ENCODE measurements at regions not wholly inside any gene's neighbourhood (a gene's known extent, or its start where the extent isn't known, plus 50 kb on each side); places are given as distances from the start of the nearest gene placed in this dataset.
A peak's percentile ranks its signal among the peaks of the same experiment; 100 is the strongest.

GRCh38 chr1:87705233-87705632 is 376.6 kb downstream of the LMO4 start:
- DNase-seq (ENCODE audit: low read depth) = no peak
- TF ChIP-seq CTCF (IDR thresholded peaks at IDR 0.05; ENCODE audit: insufficient read depth, low read length) = no peak
- H3K4me3 ChIP-seq (ENCODE audit: low read depth, low read length) = no peak overlapping the region

GRCh38 chr1:87706203-87706602 is 377.5 kb downstream of the LMO4 start:
- no peak overlapping the region for H3K4me3 ChIP-seq (ENCODE audit: low read depth, low read length)
- DNase-seq (ENCODE audit: low read depth) = peak; percentile 32
- TF ChIP-seq CTCF (IDR thresholded peaks at IDR 0.05; ENCODE audit: insufficient read depth, low read length) = no peak

GRCh38 chr1:87706779-87707228 is 378.1 kb downstream of the LMO4 start:
- DNase-seq (ENCODE audit: low read depth) = peak; percentile 13
- no peak overlapping the region for H3K4me3 ChIP-seq (ENCODE audit: low read depth, low read length)
- no peak for TF ChIP-seq CTCF (IDR thresholded peaks at IDR 0.05; ENCODE audit: insufficient read depth, low read length)

- TF ChIP-seq CTCF (IDR thresholded peaks at IDR 0.05; ENCODE audit: insufficient read depth, low read length) = no peak
- DNase-seq (ENCODE audit: low read depth) = no peak
- H3K4me3 ChIP-seq (ENCODE audit: low read depth, low read length) = no peak overlapping the region
These were observed 378.7 kb downstream of the LMO4 start for GRCh38 chr1:87707411-87707810.

GRCh38 chr1:87712261-87713010 is 383.8 kb downstream of the LMO4 start:
- peak; percentile 8 for DNase-seq (ENCODE audit: low read depth)
- no peak overlapping the region for H3K4me3 ChIP-seq (ENCODE audit: low read depth, low read length)
- TF ChIP-seq CTCF (IDR thresholded peaks at IDR 0.05; ENCODE audit: insufficient read depth, low read length) = no peak

GRCh38 chr1:87714278-87714677 is 385.6 kb downstream of the LMO4 start:
- no peak overlapping the region for H3K4me3 ChIP-seq (ENCODE audit: low read depth, low read length)
- no peak for TF ChIP-seq CTCF (IDR thresholded peaks at IDR 0.05; ENCODE audit: insufficient read depth, low read length)
- no peak for DNase-seq (ENCODE audit: low read depth)

- no peak for TF ChIP-seq CTCF (IDR thresholded peaks at IDR 0.05; ENCODE audit: insufficient read depth, low read length)
- no peak for DNase-seq (ENCODE audit: low read depth)
- no peak overlapping the region for H3K4me3 ChIP-seq (ENCODE audit: low read depth, low read length)
These were observed 386.4 kb downstream of the LMO4 start for GRCh38 chr1:87715052-87715451.
